ENCODE measurements at regions not wholly inside any gene's neighbourhood (a gene's known extent, or its start where the extent isn't known, plus 50 kb on each side); places are given as distances from the start of the nearest gene placed in this dataset.

GRCh38 chr1:9419369-9420041 lies 119.8 kb upstream of the SLC25A33 start:
- CTCF ChIA-PET = no interaction called here
- H3K4me1 ChIP-seq = no peaks in the 10 kb centered on the region
- POLR2A ChIA-PET = no interaction called here
- no peak for TF ChIP-seq CEBPB (IDR thresholded peaks at IDR 0.05)
- TF ChIP-seq HOXB5 (CRISPR knock-in tag; IDR thresholded peaks at IDR 0.05) = no peak
- no peak for TF ChIP-seq PHF8 (IDR thresholded peaks at IDR 0.05; ENCODE audit: borderline replicate concordance, low read depth)
- TF ChIP-seq POLR2A (IDR thresholded peaks at IDR 0.05; ENCODE audit: low read length) = no peak
- TF ChIP-seq ATOH8 (CRISPR knock-in tag; IDR thresholded peaks at IDR 0.05; ENCODE audit: low read depth) = no peak
- no peak for TF ChIP-seq USF2 (IDR thresholded peaks at IDR 0.05)
- no peak for TF ChIP-seq ZSCAN20 (CRISPR knock-in tag; IDR thresholded peaks at IDR 0.05)
- TF ChIP-seq RCOR1 (IDR thresholded peaks at IDR 0.05; ENCODE audit: low read depth, low read length) = no peak
- TF ChIP-seq ZNF302 (CRISPR knock-in tag; IDR thresholded peaks at IDR 0.05) = no peak
- no peak for TF ChIP-seq NFE2L2 (conservative IDR thresholded peaks at IDR 0.05; ENCODE audit: low read length)
- TF ChIP-seq SMC3 (IDR thresholded peaks at IDR 0.05) = no peak
- no peak for TF ChIP-seq CBX2 (IDR thresholded peaks at IDR 0.05; ENCODE audit: borderline replicate concordance, low read depth)
- TF ChIP-seq JUN (IDR thresholded peaks at IDR 0.05) = no peak
- TF ChIP-seq, protein P1, sequence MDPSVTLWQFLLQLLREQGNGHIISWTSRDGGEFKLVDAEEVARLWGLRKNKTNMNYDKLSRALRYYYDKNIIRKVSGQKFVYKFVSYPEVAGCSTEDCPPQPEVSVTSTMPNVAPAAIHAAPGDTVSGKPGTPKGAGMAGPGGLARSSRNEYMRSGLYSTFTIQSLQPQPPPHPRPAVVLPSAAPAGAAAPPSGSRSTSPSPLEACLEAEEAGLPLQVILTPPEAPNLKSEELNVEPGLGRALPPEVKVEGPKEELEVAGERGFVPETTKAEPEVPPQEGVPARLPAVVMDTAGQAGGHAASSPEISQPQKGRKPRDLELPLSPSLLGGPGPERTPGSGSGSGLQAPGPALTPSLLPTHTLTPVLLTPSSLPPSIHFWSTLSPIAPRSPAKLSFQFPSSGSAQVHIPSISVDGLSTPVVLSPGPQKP (IDR thresholded peaks at IDR 0.05; ENCODE audit: low read depth, low read length) = no peak
- H3K9me3 ChIP-seq = no peaks in the 10 kb centered on the region
- no peak overlapping the region for H3K4me2 ChIP-seq
- no peak for FAIRE-seq
- H3K4me3 ChIP-seq = no peak overlapping the region
- WGBS (ENCODE audit: missing lambda C conversion rate) = 82% methylated on average over 5 of the region's 8 CpGs
- ATAC-seq = no peak
- no peak overlapping the region for H3K27ac ChIP-seq
- no peak for DNase-seq (ENCODE audit: low read depth in 1 of 2, low spot score in 1 of 2)

- Histone ChIP-seq H3K4me2 (no peak overlapping the region), H3K27ac (no peak overlapping the region), H3K4me1 (no peaks in the 10 kb centered on the region), H3K4me3 (no peak overlapping the region), H3K9me3 (no peaks in the 10 kb centered on the region)
- 83% methylated on average over 5 of the region's 5 CpGs for WGBS (ENCODE audit: missing lambda C conversion rate)
- DNase-seq (ENCODE audit: low read depth in 1 of 2, low spot score in 1 of 2) = no peak
- no peak for TF ChIP-seq ZSCAN20 (CRISPR knock-in tag; IDR thresholded peaks at IDR 0.05)
- TF ChIP-seq MAFK (IDR thresholded peaks at IDR 0.05; ENCODE audit: partially characterized antibody) = no peak
- no peak for TF ChIP-seq FOSB (CRISPR knock-in tag; IDR thresholded peaks at IDR 0.05)
- TF ChIP-seq HEYL (CRISPR knock-in tag; IDR thresholded peaks at IDR 0.05) = no peak
- no peak for TF ChIP-seq ZC3H11A (IDR thresholded peaks at IDR 0.05)
- no peak for TF ChIP-seq GATA3 (IDR thresholded peaks at IDR 0.05; ENCODE audit: borderline replicate concordance)
- TF ChIP-seq, protein P2, sequence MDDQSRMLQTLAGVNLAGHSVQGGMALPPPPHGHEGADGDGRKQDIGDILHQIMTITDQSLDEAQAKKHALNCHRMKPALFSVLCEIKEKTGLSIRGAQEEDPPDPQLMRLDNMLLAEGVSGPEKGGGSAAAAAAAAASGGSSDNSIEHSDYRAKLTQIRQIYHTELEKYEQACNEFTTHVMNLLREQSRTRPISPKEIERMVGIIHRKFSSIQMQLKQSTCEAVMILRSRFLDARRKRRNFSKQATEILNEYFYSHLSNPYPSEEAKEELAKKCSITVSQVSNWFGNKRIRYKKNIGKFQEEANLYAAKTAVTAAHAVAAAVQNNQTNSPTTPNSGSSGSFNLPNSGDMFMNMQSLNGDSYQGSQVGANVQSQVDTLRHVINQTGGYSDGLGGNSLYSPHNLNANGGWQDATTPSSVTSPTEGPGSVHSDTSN (IDR thresholded peaks at IDR 0.05) = no peak
- ChIA-PET CTCF (interaction anchor here (0.9 kb wide), 1 partner anchor 24 kb away, joined by 3 read pairs; no protein-coding TSS in a partner anchor), POLR2A (no interaction called here)
- ATAC-seq = no peak
- no peak for FAIRE-seq
These were observed 118.3 kb upstream of the SLC25A33 start for GRCh38 chr1:9420835-9421532.

DNA sequence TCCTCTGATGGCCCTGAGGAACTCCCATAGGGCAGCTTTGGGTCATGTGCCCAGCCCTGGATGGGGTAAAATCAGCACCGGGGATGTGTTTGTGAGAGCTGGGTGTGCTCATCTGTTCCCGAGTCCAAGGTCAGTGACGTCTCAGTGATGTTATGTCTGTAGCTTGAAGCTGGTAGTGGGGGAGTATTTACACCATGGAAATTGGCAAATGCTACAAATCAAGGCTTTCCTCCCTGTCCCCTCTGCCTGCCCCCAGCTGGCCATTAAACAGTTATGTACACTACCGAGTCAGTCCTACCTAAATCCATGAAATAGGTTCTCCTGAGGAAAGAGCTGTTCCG lies 117.8 kb upstream of the SLC25A33 start:
- no peak overlapping the region for H3K4me3 ChIP-seq
- TF ChIP-seq REST (IDR thresholded peaks at IDR 0.05) (no peak), USF2 (IDR thresholded peaks at IDR 0.05) (no peak), CHD4 (IDR thresholded peaks at IDR 0.05; ENCODE audit: borderline replicate concordance) (no peak), ZFP36 (IDR thresholded peaks at IDR 0.05; ENCODE audit: borderline replicate concordance, partially characterized antibody) (no peak), EP300 (IDR thresholded peaks at IDR 0.05) (no peak)
- no peaks in the 10 kb centered on the region for H3K9me3 ChIP-seq
- WGBS (ENCODE audit: missing lambda C conversion rate) = 37% methylated on average over 5 of the region's 5 CpGs
- no peak for ATAC-seq
- H3K4me1 ChIP-seq = no peaks in the 10 kb centered on the region
- no peak for FAIRE-seq
- ChIA-PET POLR2A (no interaction called here), CTCF (interaction anchor here (0.9 to 1.3 kb wide), 2 partner anchors 16 to 24 kb away, joined by 3 to 4 read pairs; no protein-coding TSS in a partner anchor)
- no peak overlapping the region for H3K4me2 ChIP-seq
- H3K27ac ChIP-seq = no peak overlapping the region
- DNase-seq (ENCODE audit: low read depth in 1 of 2, low spot score in 1 of 2) = no peak
